ENCODE measurements at regions not wholly inside any gene's neighbourhood (a gene's known extent, or its start where the extent isn't known, plus 50 kb on each side); places are given as distances from the start of the nearest gene placed in this dataset.
"Not testable (repeated sequence)": the region's sequence is repeated elsewhere in the genome, so short reads cannot be mapped to it uniquely, and the experiment has no call there.

DNA sequence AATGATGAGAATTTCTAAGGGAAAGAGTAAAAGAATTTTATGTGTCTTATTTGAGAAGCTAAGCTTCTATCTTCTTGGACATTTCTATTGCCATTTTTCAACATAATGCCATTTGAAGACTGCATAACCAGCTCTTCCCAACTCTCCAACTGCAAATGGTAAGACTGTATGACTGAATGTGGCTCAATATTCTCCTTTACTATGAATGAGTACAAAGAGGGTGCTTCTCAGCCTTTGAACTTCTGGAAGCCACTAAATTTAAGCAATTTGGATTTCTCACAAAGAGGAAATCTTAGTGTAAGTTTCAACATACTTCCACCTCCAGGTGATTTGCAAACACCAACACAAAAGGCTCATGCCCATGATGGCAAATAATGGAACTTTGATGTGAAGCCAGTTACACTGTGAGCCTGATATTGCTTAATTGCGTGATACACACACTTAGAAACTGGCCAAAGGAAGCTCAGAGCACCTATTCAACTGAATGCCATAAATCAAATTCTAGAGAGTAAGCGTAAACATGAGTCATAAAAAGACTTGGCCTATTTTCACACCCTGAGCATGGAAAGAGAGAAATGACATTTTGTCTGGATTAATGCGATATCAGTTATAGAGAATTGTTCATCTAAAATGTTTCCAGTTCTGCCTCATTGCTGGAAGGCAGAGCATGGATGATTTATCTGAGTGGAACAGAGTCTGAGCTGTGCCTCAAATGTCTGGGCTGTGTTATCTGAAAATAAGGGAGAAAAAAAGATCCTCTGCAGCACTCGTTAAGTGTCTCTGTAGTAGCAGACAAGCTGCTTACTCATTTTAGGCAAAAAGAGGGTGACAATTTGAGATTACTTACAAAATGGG lies 145.3 kb downstream of the PLK2 start:
- intact Hi-C loops (cut with DNase I): no loop called here

DNA sequence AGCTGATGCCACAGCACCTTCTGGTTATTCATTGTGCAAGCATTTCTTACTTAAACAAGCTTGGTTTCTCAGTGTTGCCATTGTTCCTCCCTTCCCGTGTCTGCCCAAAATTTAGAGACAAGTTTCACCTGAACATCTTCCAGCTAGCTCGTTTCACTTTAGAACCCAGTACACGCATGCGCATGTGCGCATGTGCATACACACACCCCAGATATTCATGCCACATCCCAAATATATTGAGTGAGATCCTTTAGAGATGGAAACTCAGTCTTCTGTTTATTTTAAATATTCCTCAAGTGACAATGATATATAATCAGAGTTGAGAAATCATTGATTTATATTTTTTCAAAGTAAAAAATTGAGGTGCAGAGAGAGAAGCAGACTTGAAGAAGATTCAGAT lies 147.6 kb downstream of the PLK2 start:
- intact Hi-C loops (cut with DNase I): no loop called here
- DNase-seq: no peak

More for the DNA sequence above, 145.3 kb downstream of the PLK2 start:
- no peak for DNase-seq

DNA sequence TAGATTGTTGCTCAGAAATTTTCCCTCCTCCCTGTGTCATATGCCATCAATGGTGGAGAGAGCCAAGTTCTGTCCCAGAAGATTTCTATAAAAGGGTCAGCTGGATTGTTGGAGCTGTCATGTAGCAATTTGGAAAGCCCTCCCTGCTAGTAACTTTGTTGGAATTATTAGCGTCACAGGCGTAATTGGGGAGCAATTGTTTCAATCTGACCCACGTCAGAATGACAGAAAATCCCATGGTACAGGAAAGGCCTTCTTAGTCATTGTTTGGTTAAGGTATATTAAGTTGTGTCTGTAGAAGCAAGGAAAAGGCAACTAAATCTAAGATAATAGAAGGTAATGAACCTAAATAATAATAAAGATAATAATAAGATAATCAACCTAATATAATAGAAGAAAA lies 148.4 kb downstream of the PLK2 start:
- intact Hi-C loops (cut with DNase I): no loop called here
- DNase-seq: no peak

DNA sequence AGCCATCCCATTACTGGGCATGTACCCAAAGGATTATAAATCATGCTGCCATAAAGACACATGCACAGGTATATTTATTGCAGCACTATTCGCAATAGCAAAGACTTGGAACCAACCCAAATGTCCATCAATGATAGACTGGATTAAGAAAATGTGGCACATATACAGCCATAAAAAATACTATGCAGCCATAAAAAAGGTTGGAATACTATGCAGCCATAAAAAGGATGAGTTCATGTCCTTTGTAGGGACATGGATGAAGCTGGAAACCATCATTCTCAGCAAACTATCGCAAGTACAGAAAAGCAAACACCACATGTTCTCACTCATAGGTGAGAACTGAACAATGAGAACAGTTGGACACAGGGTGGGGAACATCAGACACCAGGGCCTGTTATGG lies 151.5 kb downstream of the PLK2 start:
- intact Hi-C loops (cut with DNase I); DNase-seq: not testable (repeated sequence)

DNA sequence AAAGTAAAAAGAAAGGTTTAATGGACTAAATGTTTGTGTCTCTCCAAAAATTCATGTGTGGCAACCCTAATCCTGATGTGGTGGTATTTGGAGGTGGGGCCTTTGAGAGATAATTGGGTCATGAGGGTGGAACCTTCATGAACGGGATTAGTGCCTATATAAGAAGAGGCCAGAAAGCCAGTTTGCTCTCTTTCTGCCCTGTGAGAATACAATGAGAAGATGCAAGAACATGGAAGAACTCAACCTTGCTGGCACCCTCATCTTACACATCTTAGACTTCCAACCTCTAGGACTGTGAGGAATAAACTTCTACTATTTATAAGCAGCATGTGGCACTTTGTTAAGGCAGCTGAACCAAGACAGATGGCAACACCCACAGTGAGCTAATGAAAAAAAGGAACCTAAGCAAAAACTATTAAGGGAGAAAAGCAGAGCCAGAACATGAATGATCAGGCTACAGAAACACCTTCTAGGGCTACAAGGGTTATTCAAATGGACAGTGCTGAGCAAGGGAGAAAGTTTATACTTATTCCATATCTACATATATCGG lies 159.5 kb downstream of the PLK2 start:
- intact Hi-C loops (cut with DNase I): no loop called here
- DNase-seq: no peak

DNA sequence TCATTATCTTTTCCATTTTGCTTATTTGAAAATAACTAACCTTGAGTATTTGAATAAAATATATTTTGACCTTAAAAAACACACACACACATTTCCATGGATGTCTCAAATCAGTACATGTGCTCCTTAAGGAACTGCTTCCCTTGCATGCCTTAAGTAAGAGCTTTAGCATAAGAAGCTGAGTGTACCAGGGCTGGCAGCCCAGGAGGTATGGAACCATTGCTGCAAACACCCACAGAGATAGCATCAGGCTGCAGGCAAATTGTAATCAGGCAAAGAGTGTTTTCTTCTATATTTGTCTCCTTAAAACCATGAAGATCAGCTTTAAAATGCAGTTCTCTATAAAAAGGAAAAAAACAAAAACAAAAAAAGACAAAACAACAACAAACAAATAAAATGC lies 160.6 kb downstream of the PLK2 start:
- DNase-seq: peak in 5 of 42 donors; percentile 3 to 38 (median 13)
- intact Hi-C loops (cut with DNase I): no loop called here

DNA sequence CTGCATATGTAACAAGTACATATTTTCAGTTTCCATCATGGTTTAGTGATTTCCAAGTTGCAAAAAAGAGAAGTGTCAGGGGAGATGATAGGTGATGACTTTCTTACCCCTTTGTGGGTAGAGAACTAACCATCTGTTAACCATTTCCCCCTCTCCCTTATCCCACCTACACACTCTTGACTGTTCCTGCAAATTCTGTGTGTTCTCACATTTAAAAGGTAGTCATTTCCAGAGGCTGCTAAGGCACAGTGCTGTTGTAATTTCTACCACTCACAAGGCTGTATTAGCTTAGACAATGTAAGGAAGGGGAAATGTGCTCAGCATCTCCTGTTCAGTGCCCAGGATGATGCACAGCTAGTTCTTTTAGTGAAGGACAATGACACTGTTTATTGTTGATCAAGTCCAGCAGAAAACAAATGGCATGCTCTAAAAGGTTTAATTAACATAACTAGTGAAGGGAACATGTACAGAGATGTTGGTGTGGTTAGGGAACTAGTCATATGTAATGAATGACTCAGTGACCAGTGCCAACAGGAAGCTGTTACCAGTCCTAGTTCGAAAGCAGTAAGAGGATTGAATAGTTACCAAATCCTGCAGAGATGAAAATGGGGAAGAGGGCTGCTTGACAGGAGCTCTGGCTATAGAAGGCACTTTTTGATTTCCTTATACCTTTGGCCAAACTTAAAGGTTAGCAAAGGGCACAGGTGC lies 165.1 kb downstream of the PLK2 start:
- DNase-seq: no peak

DNA sequence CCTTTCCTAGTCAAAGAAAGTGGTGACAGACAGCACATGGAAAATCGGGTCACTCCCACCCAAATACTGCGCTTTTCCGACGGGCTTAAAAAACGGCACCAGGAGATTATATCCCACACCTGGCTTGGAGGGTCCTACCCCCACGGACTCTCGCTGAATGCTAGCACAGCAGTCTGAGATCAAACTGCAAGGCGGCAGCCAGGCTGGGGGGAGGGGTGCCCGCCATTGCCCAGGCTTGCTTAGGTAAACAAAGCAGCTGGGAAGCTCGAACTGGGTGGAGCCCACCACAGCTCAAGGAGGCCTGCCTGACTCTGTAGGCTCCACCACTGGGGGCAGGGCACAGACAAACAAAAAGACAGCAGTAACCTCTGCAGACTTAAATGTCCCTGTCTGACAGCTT lies 171.6 kb downstream of the PLK2 start:
- intact Hi-C loops (cut with DNase I): not testable (repeated sequence)

More for the DNA sequence above, 165.1 kb downstream of the PLK2 start:
- intact Hi-C loops (cut with DNase I): no loop called here

DNA sequence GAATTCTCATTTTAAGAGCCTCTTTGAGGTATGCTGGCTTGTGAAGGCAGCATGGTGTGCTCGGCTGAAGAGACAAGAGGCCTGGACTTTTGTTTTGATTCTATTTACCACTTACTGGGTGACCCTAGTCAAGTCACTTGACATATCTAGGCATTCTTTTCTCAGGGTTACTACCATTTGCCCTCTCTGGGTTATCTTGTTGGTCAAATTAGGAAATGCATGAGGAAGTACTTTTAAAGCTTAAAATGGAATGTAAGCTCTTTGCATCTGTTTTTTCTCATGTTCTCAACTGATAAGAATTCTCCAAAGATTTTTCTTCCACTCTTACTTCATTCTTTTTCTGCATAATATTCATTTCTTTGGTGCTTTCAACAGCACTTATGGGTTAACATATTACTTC lies 173.1 kb downstream of the PLK2 start:
- intact Hi-C loops (cut with DNase I): no loop called here
- DNase-seq: no peak

More for the DNA sequence above, 171.6 kb downstream of the PLK2 start:
- DNase-seq: not testable (repeated sequence)

DNA sequence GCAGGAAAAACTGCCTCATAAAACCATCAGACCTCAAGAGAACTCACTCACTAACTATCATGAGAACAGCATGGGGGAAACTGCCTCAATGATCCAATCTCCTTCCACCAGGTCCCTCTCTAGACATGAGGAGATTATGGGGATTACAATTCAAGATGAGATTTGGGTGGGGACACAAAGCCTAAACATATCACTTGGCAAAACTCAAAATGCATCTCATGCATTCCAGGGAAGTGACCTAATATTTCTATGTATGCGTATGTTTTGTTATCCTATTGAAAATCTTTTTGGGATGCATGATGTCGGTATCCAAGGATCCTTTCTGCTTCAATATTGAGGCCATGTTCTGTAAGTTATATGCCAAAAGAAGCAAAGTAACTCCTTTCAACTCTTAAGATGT lies 174.0 kb downstream of the PLK2 start:
- DNase-seq: no peak
- intact Hi-C loops (cut with DNase I): no loop called here

DNA sequence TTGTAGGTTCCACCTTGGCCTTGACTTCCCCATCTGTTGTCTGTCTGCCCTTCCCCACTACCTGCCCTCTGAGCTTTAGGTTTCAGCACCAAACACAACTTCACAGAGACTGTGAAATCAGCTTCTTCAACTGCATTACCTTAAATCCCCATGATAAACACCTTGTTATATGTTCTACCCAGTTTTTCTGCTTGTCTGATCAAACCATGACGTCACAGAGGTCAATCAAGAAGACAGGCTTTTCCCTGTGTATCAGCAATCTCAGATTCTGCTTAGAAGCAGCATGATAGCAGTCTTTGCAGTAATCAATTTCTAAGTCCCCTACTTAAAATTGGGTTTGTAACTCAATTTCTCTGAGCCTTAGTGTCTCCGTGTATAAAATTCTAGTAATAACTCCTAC lies 175.0 kb downstream of the PLK2 start:
- no peak for DNase-seq
- intact Hi-C loops (cut with DNase I): no loop called here

DNA sequence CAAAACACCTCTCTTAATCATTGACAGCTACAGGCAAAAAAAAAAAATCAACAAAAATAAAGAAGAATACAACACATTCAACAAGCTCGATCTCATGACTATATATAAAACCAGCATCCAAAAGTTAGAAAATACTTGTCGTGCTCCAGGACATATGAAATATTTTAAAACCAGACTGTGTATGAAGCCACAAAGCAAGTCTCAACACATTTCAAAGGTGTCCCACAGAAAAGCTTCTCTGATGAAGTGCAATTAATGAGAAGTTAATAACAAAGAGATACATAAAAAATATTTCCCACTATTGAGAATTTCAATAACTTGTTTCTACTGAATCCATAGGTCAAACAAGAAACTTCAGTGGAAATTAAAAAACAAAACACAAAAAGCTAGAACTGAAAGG lies 178.7 kb downstream of the PLK2 start:
- DNase-seq: no peak
- intact Hi-C loops (cut with DNase I): no loop called here

DNA sequence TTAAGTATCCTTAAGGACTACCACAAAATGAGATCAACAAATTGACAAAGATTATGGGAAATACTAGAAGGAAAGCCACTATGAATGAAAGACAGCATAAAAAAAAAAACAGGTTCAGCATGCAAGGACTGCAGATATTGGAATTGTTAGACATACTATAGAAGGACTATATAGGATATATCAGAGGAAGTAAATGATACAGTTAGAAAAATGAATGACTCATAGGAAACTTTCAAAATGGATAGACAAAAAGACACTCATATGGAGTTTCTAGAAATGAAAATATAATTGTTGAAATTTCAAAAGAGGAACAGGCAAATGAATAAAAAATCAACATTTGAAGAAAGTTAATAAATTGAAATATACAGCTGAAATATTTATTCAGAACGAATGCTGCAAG lies 180.6 kb downstream of the PLK2 start:
- no peak for DNase-seq
- intact Hi-C loops (cut with DNase I): no loop called here

DNA sequence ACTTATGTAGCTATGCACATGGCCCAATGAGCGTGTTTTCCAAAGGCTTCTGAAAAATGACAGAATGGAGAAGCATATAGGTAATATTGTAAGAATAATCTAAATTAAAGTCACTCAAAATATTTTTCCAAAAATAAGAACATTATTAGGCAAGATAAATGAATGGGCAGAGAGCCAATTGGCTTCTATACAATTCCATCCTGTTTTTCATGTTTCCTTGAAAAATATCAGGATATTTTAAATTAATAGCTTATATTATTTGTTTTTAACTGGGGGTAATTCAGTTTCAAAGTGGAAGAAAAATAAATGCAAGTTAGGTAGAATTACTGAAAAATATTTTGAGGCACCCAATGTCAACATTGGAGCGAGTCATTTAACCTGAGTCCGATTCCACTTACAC lies 183.5 kb downstream of the PLK2 start:
- DNase-seq: no peak
- intact Hi-C loops (cut with DNase I): no loop called here

DNA sequence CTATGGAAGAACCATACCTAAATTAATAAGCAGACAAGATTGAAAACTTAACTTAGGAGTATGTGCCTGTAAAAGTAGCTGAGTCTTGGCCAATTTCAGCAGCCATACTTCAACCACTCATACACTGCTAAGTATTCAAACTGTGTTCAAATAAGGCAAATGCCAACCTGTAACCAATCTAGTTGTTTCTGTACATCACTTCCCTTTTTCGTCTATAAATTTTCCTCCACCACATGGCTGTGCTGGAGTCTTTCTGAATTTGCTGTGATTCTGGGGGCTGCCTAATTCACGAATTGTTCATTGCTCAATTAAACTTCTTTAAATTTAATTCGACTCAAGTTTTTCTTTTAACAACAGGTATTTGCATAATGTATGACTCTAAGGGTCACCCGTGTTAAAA lies 184.4 kb downstream of the PLK2 start:
- intact Hi-C loops (cut with DNase I): no loop called here

DNA sequence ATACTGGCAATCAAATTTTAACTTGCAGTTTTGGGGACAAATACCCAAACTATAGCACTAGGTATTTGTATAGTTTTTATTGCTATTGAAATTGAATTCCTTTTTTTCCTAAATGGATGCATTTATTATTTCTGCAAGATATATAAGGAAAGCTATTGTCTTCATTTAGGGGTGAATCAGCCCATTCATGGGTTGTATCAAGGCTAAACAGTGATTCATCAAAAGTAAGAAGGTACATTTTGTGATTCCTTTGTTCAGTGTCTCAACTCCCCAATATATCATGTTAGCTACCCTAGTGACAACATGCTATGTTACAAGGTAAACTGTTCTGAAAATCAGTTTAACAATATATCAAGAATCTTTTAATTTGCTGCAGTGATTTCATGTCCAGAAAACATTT lies 185.7 kb downstream of the PLK2 start:
- DNase-seq: no peak
- intact Hi-C loops (cut with DNase I): no loop called here

More for the DNA sequence above, 184.4 kb downstream of the PLK2 start:
- no peak for DNase-seq

DNA sequence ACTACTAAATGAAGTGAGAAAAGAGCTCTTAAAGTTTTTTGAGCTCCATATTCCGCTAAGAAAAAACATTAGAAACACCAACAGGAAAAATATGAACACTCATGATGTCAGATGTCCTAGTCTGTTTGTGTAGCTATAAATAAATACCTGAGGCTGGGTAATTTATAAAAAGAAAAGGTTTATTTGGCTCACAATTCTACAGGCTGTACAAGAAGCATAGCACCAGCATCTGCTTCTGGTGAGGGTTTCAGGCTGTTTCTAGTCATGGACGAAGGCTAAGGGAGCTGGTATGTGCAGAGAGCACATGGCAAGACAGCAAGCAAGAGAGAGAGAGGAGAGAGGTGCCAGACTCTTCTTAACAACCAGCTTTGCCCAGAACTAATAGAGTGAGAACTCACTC lies 186.2 kb downstream of the PLK2 start:
- DNase-seq: no peak
- intact Hi-C loops (cut with DNase I): no loop called here

DNA sequence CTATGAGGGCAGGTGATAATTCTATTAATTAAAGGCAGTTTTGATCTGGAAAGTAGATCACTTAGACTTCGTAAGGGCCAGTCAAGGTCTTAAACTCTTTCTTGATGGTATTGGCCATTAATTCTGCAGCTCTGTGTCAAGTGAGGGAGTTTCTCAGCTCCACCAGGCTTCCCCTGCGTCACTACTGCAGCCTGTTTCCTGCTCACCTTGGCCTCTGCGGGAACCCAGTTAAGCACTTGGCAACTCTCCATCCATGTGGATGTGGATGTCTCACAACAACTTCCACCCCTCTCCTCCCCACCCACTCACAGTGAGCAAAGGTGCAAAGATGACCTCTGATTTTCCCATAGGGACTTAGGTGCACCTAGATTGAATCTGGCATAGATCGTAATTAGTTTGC lies 191.6 kb downstream of the PLK2 start:
- intact Hi-C loops (cut with DNase I): no loop called here
- DNase-seq: no peak

DNA sequence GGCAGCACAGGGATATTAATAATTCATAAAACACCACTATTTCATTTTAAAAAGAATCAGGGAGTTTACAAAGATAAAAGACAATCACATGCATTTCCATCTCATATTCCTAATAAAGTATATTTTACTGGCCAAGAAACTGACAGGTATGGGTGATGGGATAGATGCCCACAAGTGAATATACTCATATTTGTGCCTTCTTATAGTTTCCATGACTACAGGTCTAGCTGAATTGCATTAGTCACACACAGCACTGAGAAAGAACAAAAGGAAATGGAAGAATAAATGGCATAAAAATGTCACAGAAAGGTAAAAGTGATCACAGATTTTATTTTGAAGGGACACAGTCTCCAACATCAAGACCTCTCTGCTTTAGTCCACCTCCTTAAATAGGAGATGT lies 193.5 kb downstream of the PLK2 start:
- intact Hi-C loops (cut with DNase I): no loop called here

DNA sequence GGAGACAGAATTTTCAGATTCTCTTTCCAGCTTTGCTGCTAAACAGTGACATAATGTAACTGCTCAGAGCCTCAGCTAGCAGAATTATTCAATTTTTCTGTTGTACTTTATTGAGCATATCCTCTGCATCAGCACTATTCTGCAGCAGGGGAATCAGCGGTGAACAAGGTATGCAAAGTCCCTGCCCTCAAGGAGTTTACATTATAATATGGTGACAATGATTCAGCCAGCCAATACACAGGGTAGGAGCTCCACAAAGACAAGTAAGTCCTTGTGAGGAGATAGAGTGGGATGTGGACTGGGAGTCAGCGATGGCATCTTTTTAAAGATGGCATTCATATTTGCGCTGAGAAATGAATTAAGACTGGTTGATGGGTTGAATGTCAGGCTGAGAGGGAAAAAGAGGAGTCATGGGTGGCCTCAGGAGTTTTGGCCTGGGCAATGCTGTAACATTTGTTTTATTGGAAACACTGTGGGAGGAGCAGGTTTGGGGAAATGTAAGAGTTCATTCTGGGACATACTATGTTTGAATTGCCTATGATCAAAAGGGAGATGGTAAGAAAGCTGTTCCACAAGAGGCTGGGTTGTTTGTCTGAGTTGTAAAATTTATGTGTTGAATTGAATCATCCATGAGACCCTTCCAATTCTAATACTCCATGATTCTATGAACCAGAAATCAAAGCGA lies 194.5 kb downstream of the PLK2 start:
- intact Hi-C loops (cut with DNase I): no loop called here

More for the DNA sequence above, 193.5 kb downstream of the PLK2 start:
- DNase-seq: no peak

More for the DNA sequence above, 194.5 kb downstream of the PLK2 start:
- DNase-seq: no peak

All from head of caudate nucleus (tissue), 42 donors.